ENCODE measurements at regions not wholly inside any gene's neighbourhood (a gene's known extent, or its start where the extent isn't known, plus 50 kb on each side); places are given as distances from the start of the nearest gene placed in this dataset.
"Not testable (repeated sequence)": the region's sequence is repeated elsewhere in the genome, so short reads cannot be mapped to it uniquely, and the experiment has no call there.

- no peaks in the 10 kb centered on the region for H4K20me1 ChIP-seq (ENCODE audit: low read depth, low read length)
- H3K79me2 ChIP-seq (ENCODE audit: insufficient read depth, low read length), result no peaks in the 10 kb centered on the region
- TF ChIP-seq CTCF (IDR thresholded peaks at IDR 0.05; ENCODE audit: insufficient read depth, low read length, poor library complexity, severe bottlenecking), result no peak
- TF ChIP-seq EZH2phosphoT487 (conservative IDR thresholded peaks at IDR 0.05; ENCODE audit: low read length), result no peak
- H3K27me3 ChIP-seq (ENCODE audit: low read length), result no peaks in the 10 kb centered on the region
- no peak overlapping the region for H3K4me3 ChIP-seq (ENCODE audit: insufficient read depth, low read length, poor library complexity, severe bottlenecking)
- no peaks in the 10 kb centered on the region for H3K36me3 ChIP-seq (ENCODE audit: low read length)
- H3K4me2 ChIP-seq (ENCODE audit: low read depth, low read length, poor library complexity, severe bottlenecking), result no peak overlapping the region
- H2AFZ ChIP-seq (ENCODE audit: low read depth, low read length, severe bottlenecking), result no peak overlapping the region
- no peaks in the 10 kb centered on the region for H3F3A ChIP-seq (ENCODE audit: insufficient read depth)
- no peak overlapping the region for H3K9ac ChIP-seq (ENCODE audit: low read length)
- H3K9me3 ChIP-seq (ENCODE audit: insufficient read depth, low read length), result no peaks in the 10 kb centered on the region
- H3K9me2 ChIP-seq (replicated peaks; ENCODE audit: insufficient read depth, low read length), result no peaks in the 10 kb centered on the region; the same call in 1 of the 2 replicates
- no peak overlapping the region for H3K27ac ChIP-seq (ENCODE audit: low read depth, low read length)
Observed at GRCh38 chr15:38810686-38811085, 246.1 kb upstream of the RASGRP1 start.

- H3K9ac ChIP-seq (ENCODE audit: low read length); H3K9me2 ChIP-seq (replicated peaks; ENCODE audit: insufficient read depth, low read length); H3K79me2 ChIP-seq (ENCODE audit: insufficient read depth, low read length); H3K4me3 ChIP-seq (ENCODE audit: insufficient read depth, low read length, poor library complexity, severe bottlenecking); H3K4me2 ChIP-seq (ENCODE audit: low read depth, low read length, poor library complexity, severe bottlenecking); H3F3A ChIP-seq (ENCODE audit: insufficient read depth); H3K9me3 ChIP-seq (ENCODE audit: insufficient read depth, low read length); H4K20me1 ChIP-seq (ENCODE audit: low read depth, low read length); H3K36me3 ChIP-seq (ENCODE audit: low read length); H3K27ac ChIP-seq (ENCODE audit: low read depth, low read length); H3K27me3 ChIP-seq (ENCODE audit: low read length); H2AFZ ChIP-seq (ENCODE audit: low read depth, low read length, severe bottlenecking): not testable (repeated sequence)
Observed at GRCh38 chr15:38814254-38814653, 249.6 kb upstream of the RASGRP1 start.

- no peaks in the 10 kb centered on the region for H3K79me2 ChIP-seq (ENCODE audit: insufficient read depth, low read length)
Observed at GRCh38 chr15:38814891-38815290, 250.3 kb upstream of the RASGRP1 start.

More at GRCh38 chr15:38814891-38815290, 250.3 kb upstream of the RASGRP1 start:
- TF ChIP-seq CTCF (IDR thresholded peaks at IDR 0.05; ENCODE audit: insufficient read depth, low read length, poor library complexity, severe bottlenecking), result no peak
- TF ChIP-seq EZH2phosphoT487 (conservative IDR thresholded peaks at IDR 0.05; ENCODE audit: low read length), result no peak
- no peaks in the 10 kb centered on the region for H3K36me3 ChIP-seq (ENCODE audit: low read length)
- no peak overlapping the region for H3K4me3 ChIP-seq (ENCODE audit: insufficient read depth, low read length, poor library complexity, severe bottlenecking)
- no peaks in the 10 kb centered on the region for H4K20me1 ChIP-seq (ENCODE audit: low read depth, low read length)
- no peaks in the 10 kb centered on the region; the same call in 1 of the 2 replicates for H3K9me2 ChIP-seq (replicated peaks; ENCODE audit: insufficient read depth, low read length)
- no peak overlapping the region for H3K27ac ChIP-seq (ENCODE audit: low read depth, low read length)
- H3K27me3 ChIP-seq (ENCODE audit: low read length), result no peaks in the 10 kb centered on the region
- H3K9me3 ChIP-seq (ENCODE audit: insufficient read depth, low read length), result no peaks in the 10 kb centered on the region
- no peak overlapping the region for H2AFZ ChIP-seq (ENCODE audit: low read depth, low read length, severe bottlenecking)
- no peaks in the 10 kb centered on the region for H3F3A ChIP-seq (ENCODE audit: insufficient read depth)
- H3K9ac ChIP-seq (ENCODE audit: low read length), result no peak overlapping the region
- no peak overlapping the region for H3K4me2 ChIP-seq (ENCODE audit: low read depth, low read length, poor library complexity, severe bottlenecking)

Measured in SU-DHL-6 (cell line).